Adrenal gland (tissue), 9 donors: ENCODE measurements at regions not wholly inside any gene's neighbourhood (a gene's known extent, or its start where the extent isn't known, plus 50 kb on each side); places are given as distances from the start of the nearest gene placed in this dataset.
A peak's percentile ranks its signal among the peaks of the same experiment; 100 is the strongest.

Experiments
- DNase-seq, 7 donors: peaks; one replicate each; pipeline ENCODE4 v3.0.0-alpha.2; 2019 to 2020
- H3K27ac ChIP-seq, 5 donors: fragments of 200-600 bp; sonication (generic) in 4 of 5; 1 replicate in 3 of 5; 2 replicates in 2 of 5; pipeline versions ENCODE4 v1.5.1 to v1.8.0; 2016 to 2020; ENCODE audit warnings: mild to moderate bottlenecking in 1 of 5
- H3K27me3 ChIP-seq: fragments of 200-600 bp; 2 replicates; pipeline ENCODE4 v1.8.0; 2021
- H3K36me3 ChIP-seq, 2 donors: fragments of 200-600 bp; replicated peaks in 1 of 2; 1 replicate in 1 of 2; 2 replicates in 1 of 2; pipeline versions ENCODE4 v1.5.1 to v1.8.0; 2018 to 2022
- H3K4me1 ChIP-seq, 2 donors: fragments of 200-600 bp; replicated peaks in 1 of 2; 1 replicate in 1 of 2; 2 replicates in 1 of 2; pipeline versions ENCODE4 v1.5.1 to v1.8.0; 2018 to 2021
- H3K4me3 ChIP-seq, 4 donors: fragments of 200-600 bp; sonication (generic) in 3 of 4; one replicate each; pipeline ENCODE4 v1.5.1; 2016 to 2018
- H3K9me3 ChIP-seq, 3 donors: fragments of 200-600 bp; sonication (generic) in 1 of 3; replicated peaks in 1 of 3; 1 replicate in 2 of 3; 2 replicates in 1 of 3; pipeline versions ENCODE4 v1.5.1 to v1.8.0; 2016 to 2021
- POLR2A ChIP-seq, 2 donors: fragments of 450-650 bp; IDR thresholded peaks; one replicate each; pipeline ENCODE4 v1.6.1; 2017; ENCODE audit warnings: antibody characterized with exemption in 2 of 2, mild to moderate bottlenecking in 2 of 2, moderate library complexity in 1 of 2
- WGBS, 4 donors: extraction: QIAGEN DNeasy Blood & Tissue Kit in 2 of 4; methylation state at CpG; one replicate each; pipeline versions ENCODE4 v1.1.5 to v1.1.7; 2013 to 2017; 5-methylcytosine and 5-hydroxymethylcytosine counted together
- intact Hi-C, 2 donors: fragments of 100-400 bp; cut with DNase I; formaldehyde crosslinking; loops; one replicate each; pipeline versions ENCODE4 v1.14.1 to v1.15.0; 2022 to 2023
- TF ChIP-seq, protein P1 (sequence below), 6 experiments: fragments of 450-650 bp in 4 of 6; fragments of 200-600 bp in 2 of 6; sonication (generic) in 1 of 6; IDR thresholded peaks; 1 replicate in 5 of 6; 2 replicates in 1 of 6; pipeline versions ENCODE4 v1.5.1 to v1.8.0; 2016 to 2021; ENCODE audit warnings: antibody characterized with exemption in 6 of 6, mild to moderate bottlenecking in 2 of 6, moderate library complexity in 1 of 6
- donor health status: healthy with polysubstance abuse.
- donor health status: Bipolar disorder and iron deficiency.
- donor health status: DM: yes; HTN: yes; CAD: no.
- donor health status: DM: no; HTN: no; CAD: no.
- donor health status: DM: no; HTN: no; CAD: no.

DNA sequence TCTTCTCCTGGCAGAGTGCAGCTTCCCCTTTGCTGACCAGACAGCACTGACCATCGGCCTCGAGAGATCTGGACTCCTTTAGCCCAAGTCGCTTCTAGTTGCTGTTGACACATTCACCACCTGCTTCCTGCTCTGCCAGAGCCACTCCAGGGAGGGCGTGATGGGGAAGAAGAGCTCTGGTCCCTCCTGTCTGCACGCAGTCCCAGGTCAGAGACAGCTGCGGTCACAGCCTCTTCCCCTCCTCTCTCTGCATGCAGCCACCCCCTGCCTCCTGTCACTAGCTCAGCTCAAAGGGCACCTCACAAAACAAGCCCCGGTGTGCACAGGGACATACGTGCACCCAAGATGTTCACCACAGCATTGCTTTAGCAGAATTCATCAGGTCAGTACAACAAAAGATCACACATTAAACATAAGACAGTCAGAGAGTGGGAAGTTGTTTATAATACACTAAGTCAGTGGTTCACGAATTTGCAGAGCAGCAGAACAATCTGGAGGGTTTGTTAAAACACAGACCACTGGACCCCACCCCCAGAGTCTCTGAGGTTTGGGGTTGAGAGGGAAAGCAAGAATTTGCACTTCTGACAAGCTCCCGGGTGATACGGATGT is 132.9 kb downstream of the SYF2 start:
- H3K4me3 ChIP-seq, result no peak overlapping the region
- no peaks in the 10 kb centered on the region for H3K9me3 ChIP-seq
- no peaks in the 10 kb centered on the region for H3K36me3 ChIP-seq
- no peak for TF ChIP-seq POLR2A (IDR thresholded peaks at IDR 0.05)
- TF ChIP-seq, protein P1, sequence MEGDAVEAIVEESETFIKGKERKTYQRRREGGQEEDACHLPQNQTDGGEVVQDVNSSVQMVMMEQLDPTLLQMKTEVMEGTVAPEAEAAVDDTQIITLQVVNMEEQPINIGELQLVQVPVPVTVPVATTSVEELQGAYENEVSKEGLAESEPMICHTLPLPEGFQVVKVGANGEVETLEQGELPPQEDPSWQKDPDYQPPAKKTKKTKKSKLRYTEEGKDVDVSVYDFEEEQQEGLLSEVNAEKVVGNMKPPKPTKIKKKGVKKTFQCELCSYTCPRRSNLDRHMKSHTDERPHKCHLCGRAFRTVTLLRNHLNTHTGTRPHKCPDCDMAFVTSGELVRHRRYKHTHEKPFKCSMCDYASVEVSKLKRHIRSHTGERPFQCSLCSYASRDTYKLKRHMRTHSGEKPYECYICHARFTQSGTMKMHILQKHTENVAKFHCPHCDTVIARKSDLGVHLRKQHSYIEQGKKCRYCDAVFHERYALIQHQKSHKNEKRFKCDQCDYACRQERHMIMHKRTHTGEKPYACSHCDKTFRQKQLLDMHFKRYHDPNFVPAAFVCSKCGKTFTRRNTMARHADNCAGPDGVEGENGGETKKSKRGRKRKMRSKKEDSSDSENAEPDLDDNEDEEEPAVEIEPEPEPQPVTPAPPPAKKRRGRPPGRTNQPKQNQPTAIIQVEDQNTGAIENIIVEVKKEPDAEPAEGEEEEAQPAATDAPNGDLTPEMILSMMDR (IDR thresholded peaks at IDR 0.05), result no peak
- intact Hi-C loops, result no loop called here
- H3K4me1 ChIP-seq, result no peaks in the 10 kb centered on the region
- no peaks in the 10 kb centered on the region for H3K27me3 ChIP-seq
- 28 to 44% (median 36%) methylated on average over 11 of the region's 11 CpGs for WGBS, 4 donors
- DNase-seq, result peak in 5 of 7 donors; percentile 5 to 54 (median 23)
- no peak overlapping the region for H3K27ac ChIP-seq

DNA sequence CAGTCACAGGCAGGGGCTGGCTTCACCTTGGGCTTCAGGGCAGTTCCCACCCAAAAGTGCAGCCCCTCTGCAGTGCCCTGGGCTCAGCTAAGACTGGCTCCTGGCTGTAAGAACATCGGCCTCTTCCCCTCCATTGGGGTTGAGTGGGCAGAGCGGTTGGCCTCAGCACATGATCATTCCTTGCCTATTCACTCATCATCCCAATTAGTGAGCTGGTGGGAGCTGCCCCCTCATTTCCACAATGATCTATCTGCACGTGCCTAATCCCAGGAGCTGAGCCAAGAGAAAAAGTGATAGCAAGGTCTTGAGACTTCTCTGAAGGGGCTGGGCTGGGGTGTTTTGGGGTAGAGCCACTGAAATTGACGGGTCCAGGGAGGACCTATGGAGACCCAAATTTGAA is 133.6 kb downstream of the SYF2 start:
- DNase-seq, result no peak
- H3K4me3 ChIP-seq, result no peak overlapping the region
- no peak overlapping the region for H3K27ac ChIP-seq
- no peaks in the 10 kb centered on the region for H3K4me1 ChIP-seq
- no peaks in the 10 kb centered on the region for H3K9me3 ChIP-seq
- intact Hi-C loops, result no loop called here
- no peaks in the 10 kb centered on the region for H3K36me3 ChIP-seq
- TF ChIP-seq POLR2A (IDR thresholded peaks at IDR 0.05), result no peak
- TF ChIP-seq, protein P1 (IDR thresholded peaks at IDR 0.05), result no peak
- H3K27me3 ChIP-seq, result no peaks in the 10 kb centered on the region
- WGBS, 4 donors, result 59 to 81% (median 65%) methylated on average over 3 to 4 of the region's 4 CpGs

DNA sequence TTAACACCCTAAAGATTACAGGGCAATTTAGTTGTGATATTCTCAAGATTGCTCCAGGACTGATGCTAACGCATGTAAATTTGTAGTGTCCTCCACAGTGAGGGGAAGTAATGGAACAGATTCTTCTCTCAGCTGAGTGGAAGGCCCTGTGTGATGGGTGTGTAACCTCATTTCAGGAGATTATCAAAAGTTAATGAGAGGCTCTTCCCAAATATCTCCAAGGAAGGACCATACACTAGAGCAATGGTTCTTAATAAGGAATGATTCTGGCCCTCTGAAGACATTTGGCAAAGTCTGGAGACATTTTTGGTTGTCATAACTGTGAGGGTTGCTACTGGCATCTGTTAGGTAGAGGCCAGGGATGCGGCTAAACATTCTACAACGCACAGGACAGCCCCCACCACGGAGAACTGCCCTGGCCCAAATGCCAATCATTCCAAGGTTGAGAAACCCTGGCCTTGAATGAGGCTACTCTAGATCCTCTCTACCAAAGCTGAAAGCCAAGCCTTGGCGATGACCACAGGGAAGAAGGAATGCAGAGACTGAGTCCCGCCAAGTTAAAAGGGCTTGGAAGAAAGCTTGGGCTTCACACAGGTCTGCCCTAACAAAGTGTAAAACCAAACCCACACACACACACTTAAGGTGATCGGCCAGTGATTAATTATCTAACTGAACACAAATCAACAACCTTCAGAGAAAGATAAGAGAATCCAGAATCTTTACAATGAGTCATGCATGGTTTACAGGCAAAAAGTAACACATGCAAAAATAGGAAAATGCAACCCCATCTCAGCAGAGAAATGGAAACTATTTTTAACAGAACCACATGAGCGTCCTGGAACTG is 135.8 kb downstream of the SYF2 start:
- TF ChIP-seq, protein P1 (IDR thresholded peaks at IDR 0.05), result no peak
- TF ChIP-seq POLR2A (IDR thresholded peaks at IDR 0.05), result no peak
- no peak for DNase-seq
- intact Hi-C loops, result no loop called here
- 57 to 67% (median 63%) methylated on average over 8 of the region's 8 CpGs for WGBS, 4 donors
- Histone ChIP-seq H3K9me3 (no peaks in the 10 kb centered on the region), H3K4me1 (no peaks in the 10 kb centered on the region), H3K4me3 (no peak overlapping the region), H3K36me3 (no peaks in the 10 kb centered on the region), H3K27me3 (no peaks in the 10 kb centered on the region), H3K27ac (no peak overlapping the region)

DNA sequence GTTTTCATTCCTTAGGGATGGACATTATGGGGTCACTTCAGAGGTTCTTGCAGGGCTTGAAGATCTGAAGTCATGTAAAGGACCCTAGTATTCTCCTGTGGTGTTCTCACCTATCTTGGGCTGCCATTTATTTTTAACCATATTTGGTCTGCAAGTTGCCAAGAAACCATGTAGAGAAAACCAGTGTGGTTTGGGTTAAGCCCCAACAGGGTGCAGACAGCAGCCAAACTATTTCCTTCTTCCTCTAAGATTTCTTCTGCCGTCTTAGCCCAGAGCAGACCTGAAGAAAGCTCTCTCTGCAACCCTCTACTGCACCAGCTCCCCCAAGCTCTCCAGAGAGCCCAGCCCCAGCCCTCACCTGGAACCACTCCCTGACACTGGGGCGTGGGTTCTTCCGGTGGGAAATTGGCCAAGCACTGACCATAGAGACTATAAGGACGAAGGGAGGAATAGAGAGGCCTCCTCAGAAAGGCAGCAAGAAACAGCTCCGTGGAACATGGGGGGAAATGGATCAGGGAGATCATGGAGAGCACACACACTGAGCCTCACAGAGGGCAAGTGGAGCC is 136.6 kb downstream of the SYF2 start:
- DNase-seq, result no peak
- Histone ChIP-seq H3K27ac (no peak overlapping the region), H3K4me3 (no peak overlapping the region), H3K9me3 (no peaks in the 10 kb centered on the region), H3K4me1 (no peaks in the 10 kb centered on the region), H3K36me3 (no peaks in the 10 kb centered on the region), H3K27me3 (no peaks in the 10 kb centered on the region)
- intact Hi-C loops, result no loop called here
- TF ChIP-seq POLR2A (IDR thresholded peaks at IDR 0.05), result no peak
- TF ChIP-seq, protein P1 (IDR thresholded peaks at IDR 0.05), result no peak
- 80 to 94% (median 82%) methylated on average over 5 of the region's 5 CpGs for WGBS, 4 donors
